NOMO-1 treated with DMSO at 0.1 percent for 48 hours (cell line): ENCODE measurements at regions not wholly inside any gene's neighbourhood (a gene's known extent, or its start where the extent isn't known, plus 50 kb on each side); places are given as distances from the start of the nearest gene placed in this dataset.

ENCODE experiments used
- DNase-seq: peaks from one replicate; lab custom pipeline; 2025; ENCODE audit not compliant: unreplicated experiment; lab: John Stamatoyannopoulos, UW

GRCh38 chr12:84290168-84290567 is 622.4 kb downstream of the SLC6A15 start:
- no peak for DNase-seq

GRCh38 chr12:84277986-84278385 is 634.6 kb downstream of the SLC6A15 start:
- DNase-seq = no peak

GRCh38 chr12:84276215-84276614 is 636.4 kb downstream of the SLC6A15 start:
- no peak for DNase-seq

- DNase-seq = no peak
These were observed 640.3 kb downstream of the SLC6A15 start for GRCh38 chr12:84272324-84272723.

- no peak for DNase-seq
These were observed 642.0 kb downstream of the SLC6A15 start for GRCh38 chr12:84270470-84271140.

GRCh38 chr12:84247931-84248330 is 664.7 kb downstream of the SLC6A15 start:
- DNase-seq = no peak

GRCh38 chr12:84243686-84244085 is 668.9 kb downstream of the SLC6A15 start:
- no peak for DNase-seq

GRCh38 chr12:84222841-84223240 is 689.8 kb downstream of the SLC6A15 start:
- DNase-seq = no peak

- DNase-seq = no peak
These were observed 694.2 kb downstream of the SLC6A15 start for GRCh38 chr12:84218406-84218805.

- no peak for DNase-seq
These were observed 710.6 kb downstream of the SLC6A15 start for GRCh38 chr12:84201976-84202375.

GRCh38 chr12:84198294-84198946 is 714.2 kb downstream of the SLC6A15 start:
- DNase-seq = no peak

- DNase-seq = no peak
These were observed 720.8 kb downstream of the SLC6A15 start for GRCh38 chr12:84191779-84192178.

GRCh38 chr12:84186433-84186832 is 726.2 kb downstream of the SLC6A15 start:
- DNase-seq = no peak

- DNase-seq = no peak
These were observed 729.0 kb downstream of the SLC6A15 start for GRCh38 chr12:84183576-84183975.

GRCh38 chr12:84174115-84174514 is 738.5 kb downstream of the SLC6A15 start:
- DNase-seq = no peak

GRCh38 chr12:84172823-84173424 is 739.7 kb downstream of the SLC6A15 start:
- no peak for DNase-seq

- no peak for DNase-seq
These were observed 745.8 kb downstream of the SLC6A15 start for GRCh38 chr12:84166812-84167211.

GRCh38 chr12:84165998-84166571 is 746.5 kb downstream of the SLC6A15 start:
- no peak for DNase-seq

- no peak for DNase-seq
These were observed 751.3 kb downstream of the SLC6A15 start for GRCh38 chr12:84161296-84161695.

GRCh38 chr12:84159260-84159659 is 753.3 kb downstream of the SLC6A15 start:
- DNase-seq = no peak

- no peak for DNase-seq
These were observed 755.4 kb downstream of the SLC6A15 start for GRCh38 chr12:84157170-84157569.
